ENCODE measurements at regions not wholly inside any gene's neighbourhood (a gene's known extent, or its start where the extent isn't known, plus 50 kb on each side); places are given as distances from the start of the nearest gene placed in this dataset.

DNA sequence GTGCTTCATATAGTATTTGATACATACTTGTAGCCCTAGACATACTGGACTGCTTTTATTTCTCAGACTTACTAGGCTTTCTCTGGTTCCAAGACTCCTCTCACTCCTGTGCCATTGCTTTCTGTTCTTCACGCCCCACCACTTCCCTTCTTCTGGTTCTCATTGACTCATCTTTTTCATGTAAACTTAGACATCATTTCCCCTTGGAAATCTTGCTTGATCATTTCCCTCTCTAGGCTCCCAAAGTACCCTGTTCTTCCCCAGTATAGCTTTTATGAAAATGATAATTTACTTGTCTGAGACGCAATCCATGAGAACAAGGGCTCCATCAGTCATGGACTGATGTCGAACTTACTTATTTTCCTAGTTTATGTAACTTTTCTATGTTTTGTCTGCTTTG lies 83.5 kb downstream of the TLR4 start:
- no peak for ATAC-seq (replicated peaks in 1 of 4)
- Mint-ChIP-seq H3K4me1 (no peaks in the 10 kb centered on the region), H3K27me3 (no peaks in the 10 kb centered on the region), H3K4me3 (no peak overlapping the region), H3K9me3 (peaks cover 0 to 3% (median 0%) of the 10 kb centered on the region in 3 donors), H3K27ac (no peak overlapping the region), H3K36me3 (no peaks in the 10 kb centered on the region)
- H3K9me3 ChIP-seq: no peaks in the 10 kb centered on the region
- no peak overlapping the region for H3K4me3 ChIP-seq (ENCODE audit: control insufficient read depth in 1 of 2, extremely low read depth in 1 of 2, low read length in 1 of 2)
- peaks cover 0 to 12% of the 10 kb centered on the region in 2 experiments for H3K4me1 ChIP-seq (ENCODE audit: control insufficient read depth in 1 of 2, extremely low read depth in 1 of 2, insufficient read depth in 2 of 2, low read length in 2 of 2)
- no peak for DNase-seq
- ChIA-PET POLR2A (no interaction called here), CTCF (no interaction called here)
- H3K27me3 ChIP-seq (replicated peaks in 1 of 2; ENCODE audit: control insufficient read depth in 2 of 2, extremely low read depth in 1 of 2, insufficient read depth in 2 of 2, low read length in 1 of 2): no peaks in the 10 kb centered on the region
- H3K36me3 ChIP-seq (ENCODE audit: control insufficient read depth in 2 of 2, extremely low read depth in 1 of 2, insufficient read depth in 1 of 2, low read length in 1 of 2): no peaks in the 10 kb centered on the region
- 88% methylated on average over 1 of the region's 3 CpGs for WGBS (ENCODE audit: insufficient coverage)
- H3K27ac ChIP-seq (ENCODE audit: low read length): no peak overlapping the region

DNA sequence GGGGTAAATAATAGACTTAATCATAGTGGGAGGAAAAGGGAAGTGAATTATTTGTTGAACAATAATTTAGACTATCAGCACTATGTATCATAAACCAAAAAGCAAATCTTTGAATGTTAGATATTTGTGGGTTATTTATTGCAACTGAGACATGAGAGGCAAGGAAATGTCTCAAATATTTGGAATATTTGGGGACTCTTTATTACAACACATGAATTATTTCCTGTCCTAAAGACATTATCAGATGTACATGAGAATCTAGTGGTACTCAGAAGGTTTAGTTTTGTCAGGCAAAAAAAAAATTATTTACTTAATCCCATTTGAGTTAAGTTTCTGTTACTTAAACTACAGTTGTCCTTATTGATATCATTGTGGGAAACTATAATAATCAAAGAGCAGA lies 91.1 kb downstream of the TLR4 start:
- Mint-ChIP-seq H3K4me3 (no peak overlapping the region), H3K4me1 (no peaks in the 10 kb centered on the region), H3K36me3 (no peaks in the 10 kb centered on the region), H3K9me3 (peaks cover 0 to 9% (median 3%) of the 10 kb centered on the region in 3 donors), H3K27ac (no peak overlapping the region), H3K27me3 (peaks cover 2 to 26% of the 10 kb centered on the region in 2 donors)
- Histone ChIP-seq H3K9me3 (no peaks in the 10 kb centered on the region), H3K27me3 (replicated peaks in 1 of 2; ENCODE audit: control insufficient read depth in 2 of 2, extremely low read depth in 1 of 2, insufficient read depth in 2 of 2, low read length in 1 of 2) (peaks cover 0 to 1% of the 10 kb centered on the region in 2 experiments), H3K27ac (ENCODE audit: low read length) (no peak overlapping the region), H3K4me3 (ENCODE audit: control insufficient read depth in 1 of 2, extremely low read depth in 1 of 2, low read length in 1 of 2) (no peak overlapping the region), H3K4me1 (ENCODE audit: control insufficient read depth in 1 of 2, extremely low read depth in 1 of 2, insufficient read depth in 2 of 2, low read length in 2 of 2) (no peaks in the 10 kb centered on the region), H3K36me3 (ENCODE audit: control insufficient read depth in 2 of 2, extremely low read depth in 1 of 2, insufficient read depth in 1 of 2, low read length in 1 of 2) (no peaks in the 10 kb centered on the region)
- ChIA-PET POLR2A (interaction anchor here in 1 of 2 donors (0.6 kb wide), 1 partner anchor 1159 kb away, joined by 3 read pairs; no protein-coding TSS in a partner anchor), CTCF (no interaction called here)
- no peak for ATAC-seq (replicated peaks in 1 of 4)
- no peak for DNase-seq

DNA sequence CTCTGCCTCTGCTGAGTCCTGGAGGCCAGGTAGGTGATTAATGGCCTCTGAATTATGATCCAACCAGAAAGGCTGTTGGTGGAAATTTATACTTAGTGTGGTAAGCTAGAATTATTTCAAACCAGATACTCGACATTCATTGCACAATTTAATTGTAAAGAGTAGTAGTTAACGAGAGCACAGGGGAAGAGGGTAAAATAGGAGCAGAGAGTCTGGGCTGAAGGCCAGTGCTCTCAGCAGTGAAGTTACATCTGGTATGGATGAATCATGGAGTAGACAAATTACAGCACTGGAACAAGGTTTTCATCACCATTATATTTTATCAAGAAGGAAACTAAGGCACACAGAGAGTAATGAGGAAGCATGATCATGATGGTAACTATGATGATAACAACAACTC lies 92.5 kb downstream of the TLR4 start:
- no peak for DNase-seq
- no peak for ATAC-seq (replicated peaks in 1 of 4)
- Mint-ChIP-seq H3K4me3 (no peak overlapping the region), H3K27me3 (peaks cover 2 to 26% of the 10 kb centered on the region in 2 donors), H3K27ac (no peak overlapping the region), H3K9me3 (peaks cover 0 to 9% (median 0%) of the 10 kb centered on the region in 3 donors), H3K36me3 (no peaks in the 10 kb centered on the region), H3K4me1 (no peaks in the 10 kb centered on the region)
- H3K4me1 ChIP-seq (ENCODE audit: control insufficient read depth in 1 of 2, extremely low read depth in 1 of 2, insufficient read depth in 2 of 2, low read length in 2 of 2): no peaks in the 10 kb centered on the region
- no peak overlapping the region for H3K4me3 ChIP-seq (ENCODE audit: control insufficient read depth in 1 of 2, extremely low read depth in 1 of 2, low read length in 1 of 2)
- no peak overlapping the region for H3K27ac ChIP-seq (ENCODE audit: low read length)
- H3K36me3 ChIP-seq (ENCODE audit: control insufficient read depth in 2 of 2, extremely low read depth in 1 of 2, insufficient read depth in 1 of 2, low read length in 1 of 2): no peaks in the 10 kb centered on the region
- ChIA-PET POLR2A (no interaction called here), CTCF (no interaction called here)
- H3K27me3 ChIP-seq (replicated peaks in 1 of 2; ENCODE audit: control insufficient read depth in 2 of 2, extremely low read depth in 1 of 2, insufficient read depth in 2 of 2, low read length in 1 of 2): peaks cover 0 to 2% of the 10 kb centered on the region in 2 experiments
- no peaks in the 10 kb centered on the region for H3K9me3 ChIP-seq
- no CpG with 5 or more reads among the region's 2 CpGs for WGBS (ENCODE audit: insufficient coverage)

DNA sequence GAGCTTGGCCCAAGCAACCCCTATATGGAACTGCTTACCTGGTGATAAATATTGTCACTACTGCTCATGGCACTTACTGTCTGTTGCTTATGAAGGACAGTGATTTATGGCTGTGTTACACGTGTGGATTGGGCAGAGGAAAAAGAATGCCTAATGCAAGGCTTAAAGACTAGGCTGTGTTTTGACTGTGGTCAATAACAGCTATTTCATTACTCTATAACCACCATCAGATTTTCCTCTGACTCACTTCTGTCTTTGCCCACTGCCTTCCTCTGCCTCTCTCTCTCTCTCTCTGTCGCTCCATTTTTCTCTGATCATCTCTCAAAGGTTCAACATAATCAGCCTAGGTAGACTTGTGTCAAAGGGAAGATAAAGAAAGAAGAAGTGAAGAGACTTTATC lies 96.2 kb downstream of the TLR4 start:
- Mint-ChIP-seq H3K36me3 (no peaks in the 10 kb centered on the region), H3K9me3 (peaks cover 0 to 14% (median 0%) of the 10 kb centered on the region in 3 donors), H3K27ac (no peak overlapping the region), H3K27me3 (peaks cover 4 to 41% of the 10 kb centered on the region in 2 donors), H3K4me1 (no peaks in the 10 kb centered on the region), H3K4me3 (no peak overlapping the region)
- no peaks in the 10 kb centered on the region for H3K4me1 ChIP-seq (ENCODE audit: control insufficient read depth in 1 of 2, extremely low read depth in 1 of 2, insufficient read depth in 2 of 2, low read length in 2 of 2)
- POLR2A ChIA-PET: no interaction called here
- WGBS (ENCODE audit: insufficient coverage): no CpG with 5 or more reads among the region's 2 CpGs
- DNase-seq: no peak
- no peaks in the 10 kb centered on the region for H3K36me3 ChIP-seq (ENCODE audit: control insufficient read depth in 2 of 2, extremely low read depth in 1 of 2, insufficient read depth in 1 of 2, low read length in 1 of 2)
- H3K9me3 ChIP-seq: no peaks in the 10 kb centered on the region
- H3K27me3 ChIP-seq (replicated peaks in 1 of 2; ENCODE audit: control insufficient read depth in 2 of 2, extremely low read depth in 1 of 2, insufficient read depth in 2 of 2, low read length in 1 of 2): peaks cover 0 to 2% of the 10 kb centered on the region in 2 experiments
- no peak for ATAC-seq (replicated peaks in 1 of 4)
- CTCF ChIA-PET: no interaction called here
- no peak overlapping the region for H3K27ac ChIP-seq (ENCODE audit: low read length)
- no peak overlapping the region for H3K4me3 ChIP-seq (ENCODE audit: control insufficient read depth in 1 of 2, extremely low read depth in 1 of 2, low read length in 1 of 2)

DNA sequence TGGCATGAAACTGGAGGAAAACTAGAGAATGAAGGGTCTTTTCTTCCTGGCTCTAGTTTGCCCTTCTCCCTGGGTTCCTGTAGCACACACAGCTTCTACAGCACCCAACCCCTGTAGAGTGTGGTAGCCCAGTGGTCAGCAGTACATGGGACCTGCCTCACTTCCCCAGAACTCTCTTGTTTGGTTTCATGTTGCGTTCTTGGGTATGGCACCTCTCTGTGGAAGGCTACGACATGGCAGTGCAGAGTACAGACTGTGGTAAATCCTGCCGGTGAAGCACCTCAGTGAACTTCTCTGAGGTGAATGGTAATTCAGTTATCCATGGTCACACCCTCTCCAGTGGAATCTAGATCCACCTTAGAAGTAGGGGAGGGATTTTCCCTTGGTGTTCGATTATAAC lies 105.5 kb downstream of the TLR4 start:
- Mint-ChIP-seq H3K27me3 (peaks cover 34% of the 10 kb centered on the region in 2 donors), H3K4me1 (peaks cover 0 to 4% (median under 1%) of the 10 kb centered on the region in 3 donors), H3K27ac (no peak overlapping the region), H3K9me3 (peaks cover 0 to 5% (median 5%) of the 10 kb centered on the region in 3 donors), H3K36me3 (no peaks in the 10 kb centered on the region), H3K4me3 (no peak overlapping the region)
- DNase-seq: no peak
- Histone ChIP-seq H3K4me3 (ENCODE audit: control insufficient read depth in 1 of 2, extremely low read depth in 1 of 2, low read length in 1 of 2) (no peak overlapping the region), H3K4me1 (ENCODE audit: control insufficient read depth in 1 of 2, extremely low read depth in 1 of 2, insufficient read depth in 2 of 2, low read length in 2 of 2) (no peaks in the 10 kb centered on the region), H3K27ac (ENCODE audit: low read length) (no peak overlapping the region), H3K27me3 (replicated peaks in 1 of 2; ENCODE audit: control insufficient read depth in 2 of 2, extremely low read depth in 1 of 2, insufficient read depth in 2 of 2, low read length in 1 of 2) (peaks cover 0 to 3% of the 10 kb centered on the region in 2 experiments), H3K36me3 (ENCODE audit: control insufficient read depth in 2 of 2, extremely low read depth in 1 of 2, insufficient read depth in 1 of 2, low read length in 1 of 2) (no peaks in the 10 kb centered on the region), H3K9me3 (no peaks in the 10 kb centered on the region)
- WGBS (ENCODE audit: insufficient coverage): 100% methylated on average over 1 of the region's 4 CpGs
- ATAC-seq (replicated peaks in 1 of 4): no peak
- CTCF ChIA-PET: no interaction called here
- POLR2A ChIA-PET: no interaction called here

DNA sequence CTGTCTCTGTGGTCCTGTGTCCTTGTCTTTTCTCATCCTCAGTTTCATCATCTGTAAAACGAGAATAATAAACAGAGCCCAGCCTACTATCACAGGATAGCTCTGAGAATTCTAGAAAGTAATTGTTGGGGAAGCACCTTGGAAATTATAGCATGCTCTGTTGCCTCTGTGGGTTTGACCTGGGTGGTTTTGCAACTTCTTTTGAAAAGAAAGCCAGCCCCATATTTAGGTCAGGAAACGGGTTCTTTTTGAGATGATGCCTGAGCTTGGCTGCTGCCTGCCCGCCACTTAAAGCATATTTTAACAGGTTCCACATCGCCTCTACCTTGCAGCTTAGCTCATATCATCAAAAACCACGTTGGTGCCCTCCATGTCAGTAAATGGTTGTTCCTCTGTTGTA lies 111.1 kb downstream of the TLR4 start:
- WGBS (ENCODE audit: insufficient coverage): 83% methylated on average over 1 of the region's 5 CpGs
- Mint-ChIP-seq H3K4me3 (peak overlapping the region in 1 of 3 donors; percentile 13), H3K9me3 (peaks cover 0 to 6% (median 3%) of the 10 kb centered on the region in 3 donors), H3K27me3 (peaks cover 14 to 24% of the 10 kb centered on the region in 2 donors), H3K4me1 (peaks cover 11 to 17% (median 13%) of the 10 kb centered on the region in 3 donors), H3K36me3 (no peaks in the 10 kb centered on the region), H3K27ac (no peak overlapping the region)
- peak in 2 of 4 experiments; percentile 37 to 70 for ATAC-seq (replicated peaks in 1 of 4)
- DNase-seq: peak in 2 of 35 experiments; percentile 1 to 38
- Histone ChIP-seq H3K9me3 (no peaks in the 10 kb centered on the region), H3K36me3 (ENCODE audit: control insufficient read depth in 2 of 2, extremely low read depth in 1 of 2, insufficient read depth in 1 of 2, low read length in 1 of 2) (no peaks in the 10 kb centered on the region), H3K4me3 (ENCODE audit: control insufficient read depth in 1 of 2, extremely low read depth in 1 of 2, low read length in 1 of 2) (no peak overlapping the region), H3K4me1 (ENCODE audit: control insufficient read depth in 1 of 2, extremely low read depth in 1 of 2, insufficient read depth in 2 of 2, low read length in 2 of 2) (peaks cover 0 to 5% of the 10 kb centered on the region in 2 experiments), H3K27ac (ENCODE audit: low read length) (no peak overlapping the region), H3K27me3 (replicated peaks in 1 of 2; ENCODE audit: control insufficient read depth in 2 of 2, extremely low read depth in 1 of 2, insufficient read depth in 2 of 2, low read length in 1 of 2) (no peaks in the 10 kb centered on the region)
- CTCF ChIA-PET: no interaction called here
- POLR2A ChIA-PET: no interaction called here

DNA sequence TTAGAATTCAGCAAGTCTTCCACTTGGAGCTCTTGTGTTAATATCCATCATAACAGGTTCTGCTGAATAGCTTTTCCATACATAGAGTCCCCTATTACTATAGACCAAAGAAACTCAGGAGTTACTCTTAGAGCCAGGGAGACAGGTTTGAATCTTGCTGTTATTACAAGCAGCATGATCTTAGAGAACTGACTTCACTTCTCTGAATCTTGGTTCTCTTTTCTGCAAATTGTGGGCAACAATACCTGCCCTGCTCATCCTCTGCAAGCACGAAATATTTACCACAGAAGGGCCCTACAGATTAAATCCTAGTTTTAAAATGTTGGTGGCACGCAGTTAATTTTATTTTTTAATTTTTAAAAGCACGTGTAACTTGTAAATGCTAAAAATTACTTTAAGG lies 111.7 kb downstream of the TLR4 start:
- DNase-seq (no peak), ATAC-seq (replicated peaks in 1 of 4) (no peak)
- Histone ChIP-seq H3K4me1 (ENCODE audit: control insufficient read depth in 1 of 2, extremely low read depth in 1 of 2, insufficient read depth in 2 of 2, low read length in 2 of 2) (peaks cover 0 to 5% of the 10 kb centered on the region in 2 experiments), H3K27ac (ENCODE audit: low read length) (no peak overlapping the region), H3K36me3 (ENCODE audit: control insufficient read depth in 2 of 2, extremely low read depth in 1 of 2, insufficient read depth in 1 of 2, low read length in 1 of 2) (no peaks in the 10 kb centered on the region), H3K4me3 (ENCODE audit: control insufficient read depth in 1 of 2, extremely low read depth in 1 of 2, low read length in 1 of 2) (no peak overlapping the region), H3K9me3 (no peaks in the 10 kb centered on the region), H3K27me3 (replicated peaks in 1 of 2; ENCODE audit: control insufficient read depth in 2 of 2, extremely low read depth in 1 of 2, insufficient read depth in 2 of 2, low read length in 1 of 2) (no peaks in the 10 kb centered on the region)
- peaks cover 0 to 6% (median 3%) of the 10 kb centered on the region in 3 donors for H3K9me3 Mint-ChIP-seq
- H3K27ac Mint-ChIP-seq: no peak overlapping the region
- peaks cover 13 to 22% of the 10 kb centered on the region in 2 donors for H3K27me3 Mint-ChIP-seq
- no CpG with 5 or more reads among the region's 3 CpGs for WGBS (ENCODE audit: insufficient coverage)
- CTCF ChIA-PET: no interaction called here
- POLR2A ChIA-PET: no interaction called here
- H3K36me3 Mint-ChIP-seq: no peaks in the 10 kb centered on the region
- H3K4me3 Mint-ChIP-seq: peak overlapping the region in 1 of 3 donors; percentile 13
- H3K4me1 Mint-ChIP-seq: peaks cover 11 to 17% (median 13%) of the 10 kb centered on the region in 3 donors

All from T-cell (primary cell).